KMS-11 (cell line): ENCODE measurements at regions not wholly inside any gene's neighbourhood (a gene's known extent, or its start where the extent isn't known, plus 50 kb on each side); places are given as distances from the start of the nearest gene placed in this dataset.

Experiments
- H2AFZ ChIP-seq: fragments of 200-600 bp; sonication (generic); 2 replicates; pipeline ENCODE4 v1.6.1; 2016; ENCODE audit warnings: antibody characterized with exemption, mixed run types, low read depth
- H3K27ac ChIP-seq: fragments of 200-600 bp; sonication (generic); 2 replicates; pipeline ENCODE4 v1.6.1; 2016; ENCODE audit warnings: mild to moderate bottlenecking, mixed run types
- H3K27me3 ChIP-seq: fragments of 200-600 bp; sonication (generic); 2 replicates; pipeline ENCODE4 v1.6.1; 2017; ENCODE audit warnings: mild to moderate bottlenecking, low read depth, mixed run types, moderate library complexity; ENCODE audit not compliant: insufficient read depth
- H3K36me3 ChIP-seq: fragments of 200-600 bp; sonication (generic); 2 replicates; pipeline ENCODE4 v1.6.1; 2017; ENCODE audit warnings: mild to moderate bottlenecking, mixed run types; ENCODE audit not compliant: insufficient read depth
- H3K4me1 ChIP-seq: fragments of 200-600 bp; sonication (generic); 2 replicates; pipeline ENCODE4 v1.6.1; 2016; ENCODE audit warnings: mild to moderate bottlenecking, low read depth, mixed run types; ENCODE audit not compliant: poor library complexity, severe bottlenecking
- H3K4me2 ChIP-seq: fragments of 200-600 bp; sonication (generic); 2 replicates; pipeline ENCODE4 v1.7.0; 2016; ENCODE audit warnings: mild to moderate bottlenecking, mixed run types
- H3K4me3 ChIP-seq: fragments of 200-600 bp; sonication (generic); IDR thresholded peaks from 2 replicates; pipeline ENCODE4 v1.6.1; 2017; ENCODE audit warnings: low read depth, low read length, mixed read lengths; ENCODE audit not compliant: insufficient read depth
- H3K79me2 ChIP-seq: fragments of 200-600 bp; sonication (generic); 2 replicates; pipeline ENCODE4 v1.6.1; 2016; ENCODE audit warnings: low read depth, mixed run types; ENCODE audit not compliant: insufficient read depth
- H3K9ac ChIP-seq: fragments of 200-600 bp; sonication (generic); 2 replicates; pipeline ENCODE4 v1.6.1; 2016; ENCODE audit warnings: mild to moderate bottlenecking, mixed run types
- H4K20me1 ChIP-seq: fragments of 200-600 bp; sonication (generic); 2 replicates; pipeline ENCODE4 v1.6.1; 2016; ENCODE audit warnings: mild to moderate bottlenecking, mixed run types; ENCODE audit not compliant: insufficient read depth
- TF ChIP-seq, protein P1 (sequence below): fragments of 200-600 bp; sonication (generic); conservative IDR thresholded peaks from 2 replicates; pipeline ENCODE4 v1.6.1; 2017; ENCODE audit warnings: low read depth, mild to moderate bottlenecking, antibody characterized with exemption, low read length, moderate library complexity, mixed read lengths

DNA sequence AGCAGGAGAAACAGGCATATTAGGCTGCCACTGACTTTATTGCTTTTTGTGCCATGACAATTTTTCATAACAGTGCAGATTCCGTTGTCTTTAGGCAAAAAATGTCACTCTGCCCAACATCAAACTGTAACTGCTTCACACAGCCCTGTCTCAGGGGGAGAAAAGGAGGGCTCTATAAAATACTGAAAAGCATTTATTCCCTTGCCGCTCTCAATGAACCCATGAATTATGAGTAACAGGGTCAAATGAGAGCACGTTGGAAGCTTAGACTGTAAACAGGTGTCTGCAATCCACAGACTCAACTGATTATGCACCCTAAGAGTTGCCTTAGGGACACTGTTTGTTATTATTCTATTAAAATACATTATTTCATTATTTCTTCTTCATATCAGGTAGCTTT, 292.1 kb upstream of the FMN2 start:
- Histone ChIP-seq H4K20me1 (no peaks in the 10 kb centered on the region), H3K36me3 (no peaks in the 10 kb centered on the region), H3K4me3 (no peak overlapping the region), H3K4me2 (no peak overlapping the region), H3K79me2 (no peaks in the 10 kb centered on the region), H3K4me1 (no peaks in the 10 kb centered on the region), H3K9ac (no peak overlapping the region), H2AFZ (no peak overlapping the region), H3K27ac (no peak overlapping the region), H3K27me3 (no peaks in the 10 kb centered on the region)
- TF ChIP-seq, protein P1, sequence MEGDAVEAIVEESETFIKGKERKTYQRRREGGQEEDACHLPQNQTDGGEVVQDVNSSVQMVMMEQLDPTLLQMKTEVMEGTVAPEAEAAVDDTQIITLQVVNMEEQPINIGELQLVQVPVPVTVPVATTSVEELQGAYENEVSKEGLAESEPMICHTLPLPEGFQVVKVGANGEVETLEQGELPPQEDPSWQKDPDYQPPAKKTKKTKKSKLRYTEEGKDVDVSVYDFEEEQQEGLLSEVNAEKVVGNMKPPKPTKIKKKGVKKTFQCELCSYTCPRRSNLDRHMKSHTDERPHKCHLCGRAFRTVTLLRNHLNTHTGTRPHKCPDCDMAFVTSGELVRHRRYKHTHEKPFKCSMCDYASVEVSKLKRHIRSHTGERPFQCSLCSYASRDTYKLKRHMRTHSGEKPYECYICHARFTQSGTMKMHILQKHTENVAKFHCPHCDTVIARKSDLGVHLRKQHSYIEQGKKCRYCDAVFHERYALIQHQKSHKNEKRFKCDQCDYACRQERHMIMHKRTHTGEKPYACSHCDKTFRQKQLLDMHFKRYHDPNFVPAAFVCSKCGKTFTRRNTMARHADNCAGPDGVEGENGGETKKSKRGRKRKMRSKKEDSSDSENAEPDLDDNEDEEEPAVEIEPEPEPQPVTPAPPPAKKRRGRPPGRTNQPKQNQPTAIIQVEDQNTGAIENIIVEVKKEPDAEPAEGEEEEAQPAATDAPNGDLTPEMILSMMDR, result no peak

DNA sequence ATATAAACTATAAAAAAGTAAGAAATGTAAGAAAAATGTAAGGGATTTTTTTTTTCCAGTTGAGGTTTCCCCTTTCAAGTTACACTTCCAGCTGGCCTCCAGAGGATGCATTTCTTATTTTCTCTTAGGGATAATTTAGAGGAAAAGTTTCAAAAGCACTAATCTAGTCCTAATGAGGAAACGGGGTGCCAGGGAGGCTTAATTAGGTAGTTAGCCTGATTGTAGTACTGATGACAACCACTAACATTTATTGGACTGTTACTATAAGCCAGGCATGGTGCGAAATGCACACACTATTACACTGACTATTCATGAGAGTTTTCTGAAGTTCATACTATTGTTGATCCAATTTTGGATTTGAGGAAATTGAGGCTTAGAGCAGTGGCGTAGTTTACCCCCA, 290.8 kb upstream of the FMN2 start:
- Histone ChIP-seq H3K36me3 (no peaks in the 10 kb centered on the region), H3K79me2 (no peaks in the 10 kb centered on the region), H3K4me3 (no peak overlapping the region), H3K4me2 (no peak overlapping the region), H2AFZ (no peak overlapping the region), H3K9ac (no peak overlapping the region), H3K27me3 (no peaks in the 10 kb centered on the region), H3K27ac (no peak overlapping the region), H3K4me1 (no peaks in the 10 kb centered on the region), H4K20me1 (no peaks in the 10 kb centered on the region)
- TF ChIP-seq, protein P1, result no peak

DNA sequence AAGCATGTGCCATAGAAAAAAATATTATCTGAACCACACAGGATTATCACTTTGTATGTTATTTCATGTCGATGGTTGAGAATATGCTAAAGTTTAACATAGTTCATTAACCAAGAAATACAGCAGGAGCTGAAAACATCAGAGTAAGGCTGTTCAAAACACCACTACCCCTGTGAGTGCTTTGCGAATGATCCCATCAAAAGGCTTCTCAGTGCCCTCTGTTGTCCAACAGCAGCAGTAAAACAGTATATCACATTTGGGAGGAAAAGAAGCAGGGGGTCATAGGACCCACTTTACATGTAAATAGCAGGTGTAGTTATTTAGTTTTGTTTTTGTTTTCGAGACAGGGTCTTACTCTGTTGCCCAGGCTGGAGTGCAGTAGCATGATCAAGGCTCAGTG, 289.4 kb upstream of the FMN2 start:
- TF ChIP-seq, protein P1, result no peak

DNA sequence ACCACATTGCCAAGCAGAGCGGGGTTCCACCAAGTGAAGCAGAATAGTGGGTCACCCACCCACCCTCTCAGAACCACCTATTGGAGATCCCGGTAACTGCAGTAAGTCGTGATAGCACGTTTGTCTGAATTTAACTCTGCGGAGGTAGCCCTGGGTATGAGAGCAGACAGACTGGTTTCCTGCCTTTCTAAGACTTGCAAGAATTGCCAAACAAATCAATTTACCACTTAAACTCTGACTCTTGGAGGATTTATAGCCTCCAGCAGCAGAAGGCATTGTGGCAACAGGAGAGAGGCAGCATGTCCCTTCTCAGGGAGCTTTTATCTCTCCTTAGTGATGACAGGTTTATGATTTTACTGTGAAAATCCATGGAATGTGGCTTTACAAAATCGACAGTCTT, 287.9 kb upstream of the FMN2 start:
- Histone ChIP-seq H3K4me2 (no peak overlapping the region), H3K4me3 (no peak overlapping the region), H2AFZ (no peak overlapping the region), H4K20me1 (no peaks in the 10 kb centered on the region), H3K4me1 (no peaks in the 10 kb centered on the region), H3K79me2 (no peaks in the 10 kb centered on the region), H3K27ac (no peak overlapping the region), H3K36me3 (no peaks in the 10 kb centered on the region), H3K27me3 (no peaks in the 10 kb centered on the region), H3K9ac (no peak overlapping the region)
- TF ChIP-seq, protein P1, result no peak

More for the DNA sequence above, 289.4 kb upstream of the FMN2 start:
- H4K20me1 ChIP-seq, result no peaks in the 10 kb centered on the region
- no peak overlapping the region for H3K9ac ChIP-seq
- H3K27me3 ChIP-seq, result no peaks in the 10 kb centered on the region
- H2AFZ ChIP-seq, result no peak overlapping the region
- H3K36me3 ChIP-seq, result no peaks in the 10 kb centered on the region
- H3K4me2 ChIP-seq, result no peak overlapping the region
- no peaks in the 10 kb centered on the region for H3K79me2 ChIP-seq
- no peak overlapping the region for H3K27ac ChIP-seq
- H3K4me1 ChIP-seq, result no peaks in the 10 kb centered on the region
- no peak overlapping the region for H3K4me3 ChIP-seq
